Upper lobe of right lung (tissue), 1 donor: ENCODE measurements at regions not wholly inside any gene's neighbourhood (a gene's known extent, or its start where the extent isn't known, plus 50 kb on each side); places are given as distances from the start of the nearest gene placed in this dataset.

ENCODE experiments used
- ATAC-seq: fragments of 200-7000 bp; cut with Tn5 transposase; one replicate; pipeline ENCODE4 v1.9.1; 2020; ENCODE audit warnings: mild to moderate bottlenecking, moderate library complexity
- DNase-seq: peaks from one replicate; pipeline ENCODE4 v3.0.0-alpha.2; 2020
- H3K27ac ChIP-seq: fragments of 200-600 bp; one replicate; pipeline ENCODE4 v1.8.0; 2022
- H3K27me3 ChIP-seq: fragments of 200-600 bp; one replicate; pipeline ENCODE4 v1.8.0; 2022; ENCODE audit warnings: mild to moderate bottlenecking
- H3K36me3 ChIP-seq: fragments of 200-600 bp; one replicate; pipeline ENCODE4 v1.8.0; 2022
- H3K4me1 ChIP-seq: fragments of 200-600 bp; one replicate; pipeline ENCODE4 v1.8.0; 2022
- H3K4me3 ChIP-seq: fragments of 200-600 bp; one replicate; pipeline ENCODE4 v1.8.0; 2022; ENCODE audit warnings: mild to moderate bottlenecking
- H3K9me3 ChIP-seq: fragments of 200-600 bp; one replicate; pipeline ENCODE4 v1.8.0; 2022
- CTCF ChIP-seq: fragments of 200-600 bp; IDR thresholded peaks from one replicate; pipeline ENCODE4 v1.8.0; 2022; ENCODE audit warnings: antibody characterized with exemption
- intact Hi-C: fragments of 100-400 bp; cut with DNase I; formaldehyde crosslinking; loops from one replicate; pipeline ENCODE4 v1.11.0; 2022
- donor health status: DM: no; HTN: yes; CAD: no; lungs with severe emphysema.

- Histone ChIP-seq H3K4me3 (no peak overlapping the region), H3K36me3 (no peaks in the 10 kb centered on the region), H3K4me1 (no peaks in the 10 kb centered on the region), H3K9me3 (no peaks in the 10 kb centered on the region), H3K27me3 (no peaks in the 10 kb centered on the region), H3K27ac (no peak overlapping the region)
- DNase-seq (no peak), ATAC-seq (no peak)
- no peak for TF ChIP-seq CTCF
- intact Hi-C loops = no loop called here
Measured at GRCh38 chr18:72041313-72042032, 502.7 kb downstream of the CBLN2 start.

- no peaks in the 10 kb centered on the region for H3K36me3 ChIP-seq
- H3K27me3 ChIP-seq = no peaks in the 10 kb centered on the region
- DNase-seq (no peak), ATAC-seq (no peak)
- no peaks in the 10 kb centered on the region for H3K9me3 ChIP-seq
- H3K4me1 ChIP-seq = no peaks in the 10 kb centered on the region
- no peak for TF ChIP-seq CTCF
- H3K27ac ChIP-seq = no peak overlapping the region
- intact Hi-C loops = no loop called here
- no peak overlapping the region for H3K4me3 ChIP-seq
Measured at GRCh38 chr18:72013427-72013850, 530.7 kb downstream of the CBLN2 start.

GRCh38 chr18:71998547-71999097, 545.5 kb downstream of the CBLN2 start:
- TF ChIP-seq CTCF = no peak
- H3K36me3 ChIP-seq = no peaks in the 10 kb centered on the region
- DNase-seq = no peak
- no peaks in the 10 kb centered on the region for H3K4me1 ChIP-seq
- H3K9me3 ChIP-seq = no peaks in the 10 kb centered on the region
- intact Hi-C loops = no loop called here
- H3K27me3 ChIP-seq = no peaks in the 10 kb centered on the region
- H3K4me3 ChIP-seq = no peak overlapping the region
- ATAC-seq = no peak
- no peak overlapping the region for H3K27ac ChIP-seq

- ATAC-seq = no peak
- no peaks in the 10 kb centered on the region for H3K36me3 ChIP-seq
- no peaks in the 10 kb centered on the region for H3K9me3 ChIP-seq
- H3K27me3 ChIP-seq = no peaks in the 10 kb centered on the region
- no peak overlapping the region for H3K4me3 ChIP-seq
- DNase-seq = no peak
- no peaks in the 10 kb centered on the region for H3K4me1 ChIP-seq
- H3K27ac ChIP-seq = no peak overlapping the region
- TF ChIP-seq CTCF = no peak
- intact Hi-C loops = no loop called here
Measured at GRCh38 chr18:71995904-71996465, 548.2 kb downstream of the CBLN2 start.

GRCh38 chr18:71994273-71994672, 549.9 kb downstream of the CBLN2 start:
- no peaks in the 10 kb centered on the region for H3K27me3 ChIP-seq
- no peak overlapping the region for H3K4me3 ChIP-seq
- intact Hi-C loops = no loop called here
- no peak for DNase-seq
- H3K36me3 ChIP-seq = no peaks in the 10 kb centered on the region
- no peaks in the 10 kb centered on the region for H3K9me3 ChIP-seq
- no peaks in the 10 kb centered on the region for H3K4me1 ChIP-seq
- ATAC-seq = no peak
- H3K27ac ChIP-seq = no peak overlapping the region
- no peak for TF ChIP-seq CTCF
